Pancreas (tissue), 10 donors: ENCODE measurements at regions not wholly inside any gene's neighbourhood (a gene's known extent, or its start where the extent isn't known, plus 50 kb on each side); places are given as distances from the start of the nearest gene placed in this dataset.

Source experiments
- ATAC-seq, 4 donors: fragments of 200-7000 bp; cut with Tn5 transposase; one replicate each; pipeline versions ENCODE4 v1.8.0 to v1.9.1; 2020; ENCODE audit warnings: mild to moderate bottlenecking in 4 of 4, moderate library complexity in 4 of 4
- DNase-seq, 6 donors: peaks; one replicate each; pipeline ENCODE4 v3.0.0-alpha.2; 2020
- FAIRE-seq: peaks from 2 replicates; lab custom pipeline; 2012; peaks lifted over from hg19 to GRCh38; lab: Jason Lieb, UNC
- H3K27ac ChIP-seq, 4 donors: fragments of 200-600 bp; sonication (generic); 1 replicate in 3 of 4; 2 replicates in 1 of 4; pipeline versions ENCODE4 v1.5.0 to v1.8.0; 2020
- H3K27me3 ChIP-seq, 4 donors: fragments of 200-600 bp; one replicate each; pipeline ENCODE4 v1.8.0; 2021
- H3K36me3 ChIP-seq, 3 donors: fragments of 200-600 bp; sonication (generic) in 1 of 3; one replicate each; pipeline versions ENCODE4 v1.5.0 to v1.8.0; 2020 to 2021
- H3K4me1 ChIP-seq, 3 donors: fragments of 200-600 bp; one replicate each; pipeline ENCODE4 v1.8.0; 2021
- H3K4me3 ChIP-seq, 4 donors: fragments of 200-600 bp; sonication (generic) in 2 of 4; one replicate each; pipeline versions ENCODE4 v1.5.0 to v1.8.0; 2020 to 2021
- H3K9me3 ChIP-seq, 4 donors: fragments of 200-600 bp; one replicate each; pipeline ENCODE4 v1.8.0; 2021
- WGBS, 2 donors: extraction: QIAGEN DNeasy Blood & Tissue Kit; methylation state at CpG; one replicate each; pipeline ENCODE4 v1.1.7; 2013; 5-methylcytosine and 5-hydroxymethylcytosine counted together
- intact Hi-C, 3 donors: fragments of 100-400 bp; cut with DNase I; formaldehyde crosslinking; loops; one replicate each; pipeline versions ENCODE4 v1.11.1 to v1.14.2; 2022
- TF ChIP-seq, protein P1 (sequence below), 4 donors: fragments of 200-600 bp; sonication (generic) in 3 of 4; IDR thresholded peaks; one replicate each; pipeline versions ENCODE4 v1.5.0 to v1.8.0; 2021; ENCODE audit warnings: antibody characterized with exemption in 4 of 4
- donor health status: healthy with polysubstance abuse.
- donor health status: DM: no; HTN: no; CAD: no; lungs with moderate emphysema.
- donor health status: DM: no; HTN: no; CAD: no.
- donor health status: control.
- donor health status: control.
- donor health status: Bipolar disorder and iron deficiency.
- donor health status: DM: yes; HTN: yes; CAD: no.
- donor health status: DM: no; HTN: no; CAD: no.
- donor health status: DM: no; HTN: no; CAD: no.
- donor health status: DM: yes; HTN: yes; CAD: no.

DNA sequence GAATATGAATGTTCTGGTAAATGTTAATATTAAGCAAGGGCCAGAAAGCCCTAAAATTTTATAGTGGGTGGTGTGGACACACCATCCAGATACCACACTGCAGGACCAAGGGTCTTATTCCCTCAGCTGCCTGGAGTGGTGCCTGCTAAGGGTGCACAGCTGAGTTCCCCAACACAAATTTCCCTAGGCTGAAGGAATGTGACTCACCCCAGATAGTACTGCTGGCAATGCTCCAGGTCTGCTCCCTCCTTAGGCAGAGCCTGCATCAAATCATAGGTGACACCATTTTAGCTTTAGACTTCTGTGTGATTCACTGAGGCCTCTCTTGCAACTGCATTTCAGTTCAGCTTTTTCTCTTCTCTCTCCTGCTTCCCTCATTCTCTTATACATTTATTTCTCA, 321.1 kb downstream of the SATB2 start:
- no peaks in the 10 kb centered on the region for H3K4me1 ChIP-seq
- H3K36me3 ChIP-seq: no peaks in the 10 kb centered on the region
- no peaks in the 10 kb centered on the region for H3K27me3 ChIP-seq
- H3K4me3 ChIP-seq: no peak overlapping the region
- H3K9me3 ChIP-seq: no peaks in the 10 kb centered on the region
- TF ChIP-seq, protein P1, sequence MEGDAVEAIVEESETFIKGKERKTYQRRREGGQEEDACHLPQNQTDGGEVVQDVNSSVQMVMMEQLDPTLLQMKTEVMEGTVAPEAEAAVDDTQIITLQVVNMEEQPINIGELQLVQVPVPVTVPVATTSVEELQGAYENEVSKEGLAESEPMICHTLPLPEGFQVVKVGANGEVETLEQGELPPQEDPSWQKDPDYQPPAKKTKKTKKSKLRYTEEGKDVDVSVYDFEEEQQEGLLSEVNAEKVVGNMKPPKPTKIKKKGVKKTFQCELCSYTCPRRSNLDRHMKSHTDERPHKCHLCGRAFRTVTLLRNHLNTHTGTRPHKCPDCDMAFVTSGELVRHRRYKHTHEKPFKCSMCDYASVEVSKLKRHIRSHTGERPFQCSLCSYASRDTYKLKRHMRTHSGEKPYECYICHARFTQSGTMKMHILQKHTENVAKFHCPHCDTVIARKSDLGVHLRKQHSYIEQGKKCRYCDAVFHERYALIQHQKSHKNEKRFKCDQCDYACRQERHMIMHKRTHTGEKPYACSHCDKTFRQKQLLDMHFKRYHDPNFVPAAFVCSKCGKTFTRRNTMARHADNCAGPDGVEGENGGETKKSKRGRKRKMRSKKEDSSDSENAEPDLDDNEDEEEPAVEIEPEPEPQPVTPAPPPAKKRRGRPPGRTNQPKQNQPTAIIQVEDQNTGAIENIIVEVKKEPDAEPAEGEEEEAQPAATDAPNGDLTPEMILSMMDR (IDR thresholded peaks at IDR 0.05): no peak
- no peak overlapping the region for H3K27ac ChIP-seq
- ATAC-seq (no peak), FAIRE-seq (no peak), DNase-seq (peak in 1 of 6 donors; percentile 9)
- intact Hi-C loops: no loop called here

DNA sequence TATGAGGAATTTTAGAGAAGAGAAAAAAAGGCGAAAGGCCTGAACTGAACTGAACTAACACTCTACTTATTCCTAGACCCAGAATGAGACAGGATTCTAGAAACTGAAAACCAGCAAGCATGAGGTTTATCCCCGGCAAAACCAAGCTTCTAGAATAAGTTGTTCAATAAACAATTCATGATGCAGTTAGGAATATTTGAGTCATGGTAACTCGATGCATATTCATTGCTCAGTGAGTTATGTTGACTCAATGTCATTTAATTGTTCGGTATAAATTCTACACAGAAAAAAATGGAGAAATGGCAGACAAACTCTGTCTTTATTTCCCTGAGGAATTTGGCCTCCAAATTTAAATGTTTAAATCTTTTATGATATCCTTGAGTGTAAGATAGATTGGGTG, 321.5 kb downstream of the SATB2 start:
- no peak for FAIRE-seq
- 74 to 95% methylated on average over 4 of the region's 4 CpGs for WGBS, 2 donors
- intact Hi-C loops: no loop called here

DNA sequence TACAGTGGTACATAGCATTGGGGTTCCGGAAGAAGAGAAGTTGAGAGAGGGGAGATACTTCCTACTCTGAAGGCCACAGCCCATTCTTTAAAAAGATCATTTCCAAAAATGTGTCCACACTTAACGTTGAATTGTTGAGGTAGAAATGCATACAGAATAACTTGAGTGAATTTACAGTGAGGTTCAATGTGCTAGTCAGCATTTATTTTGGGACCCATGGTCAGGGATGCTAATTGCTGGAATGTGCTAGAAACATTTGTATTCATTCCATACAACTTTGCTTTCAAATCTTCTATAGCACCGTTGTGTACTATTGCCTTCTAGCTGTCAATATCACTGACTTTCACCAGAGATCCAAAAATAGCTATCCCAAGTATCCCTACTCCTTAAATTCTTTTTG, 325.9 kb downstream of the SATB2 start:
- ATAC-seq (no peak), FAIRE-seq (no peak), DNase-seq (no peak)
- Histone ChIP-seq H3K27ac (no peak overlapping the region), H3K4me1 (no peaks in the 10 kb centered on the region), H3K36me3 (no peaks in the 10 kb centered on the region), H3K27me3 (no peaks in the 10 kb centered on the region), H3K9me3 (no peaks in the 10 kb centered on the region), H3K4me3 (no peak overlapping the region)
- intact Hi-C loops: no loop called here
- 42 to 49% methylated on average over 3 of the region's 3 CpGs for WGBS, 2 donors
- TF ChIP-seq, protein P1 (IDR thresholded peaks at IDR 0.05): no peak

More for the DNA sequence above, 321.5 kb downstream of the SATB2 start:
- DNase-seq (no peak), ATAC-seq (no peak)
- no peaks in the 10 kb centered on the region for H3K4me1 ChIP-seq
- H3K36me3 ChIP-seq: no peaks in the 10 kb centered on the region
- TF ChIP-seq, protein P1 (IDR thresholded peaks at IDR 0.05): no peak
- H3K27ac ChIP-seq: no peak overlapping the region
- no peaks in the 10 kb centered on the region for H3K9me3 ChIP-seq
- H3K27me3 ChIP-seq: no peaks in the 10 kb centered on the region
- no peak overlapping the region for H3K4me3 ChIP-seq

DNA sequence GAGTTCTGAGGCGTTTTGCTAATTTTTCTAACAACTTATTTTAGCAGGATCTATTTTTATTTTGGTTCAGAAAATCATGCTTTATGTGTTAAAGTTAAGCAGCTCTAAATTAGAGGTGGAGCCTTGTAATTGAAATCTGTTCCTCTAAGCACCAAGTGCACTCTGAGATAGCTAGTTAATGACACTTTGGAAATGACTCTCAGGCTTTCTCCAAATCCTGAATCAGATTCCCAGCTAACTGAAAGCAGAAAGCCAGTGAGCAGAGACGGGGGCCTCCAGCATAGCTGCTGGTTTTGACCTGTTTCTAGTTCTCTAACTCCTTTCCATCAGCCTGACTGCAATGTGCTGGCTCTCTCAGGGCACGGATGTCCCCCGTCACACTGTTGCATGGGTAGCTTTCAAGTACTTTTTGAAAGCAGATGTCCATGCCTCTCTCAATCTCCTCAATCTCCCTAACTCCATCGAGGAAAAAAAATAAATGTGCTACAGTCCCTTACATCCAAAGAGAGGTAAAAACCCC, 326.5 kb downstream of the SATB2 start:
- TF ChIP-seq, protein P1 (IDR thresholded peaks at IDR 0.05): no peak
- Histone ChIP-seq H3K4me1 (no peaks in the 10 kb centered on the region), H3K36me3 (no peaks in the 10 kb centered on the region), H3K9me3 (no peaks in the 10 kb centered on the region), H3K27me3 (no peaks in the 10 kb centered on the region), H3K4me3 (no peak overlapping the region), H3K27ac (no peak overlapping the region)
- ATAC-seq (no peak), DNase-seq (no peak), FAIRE-seq (no peak)
- intact Hi-C loops: no loop called here
- whole genome bisulfite sequencing, 2 donors: 59 to 68% methylated on average over 5 of the region's 5 CpGs

DNA sequence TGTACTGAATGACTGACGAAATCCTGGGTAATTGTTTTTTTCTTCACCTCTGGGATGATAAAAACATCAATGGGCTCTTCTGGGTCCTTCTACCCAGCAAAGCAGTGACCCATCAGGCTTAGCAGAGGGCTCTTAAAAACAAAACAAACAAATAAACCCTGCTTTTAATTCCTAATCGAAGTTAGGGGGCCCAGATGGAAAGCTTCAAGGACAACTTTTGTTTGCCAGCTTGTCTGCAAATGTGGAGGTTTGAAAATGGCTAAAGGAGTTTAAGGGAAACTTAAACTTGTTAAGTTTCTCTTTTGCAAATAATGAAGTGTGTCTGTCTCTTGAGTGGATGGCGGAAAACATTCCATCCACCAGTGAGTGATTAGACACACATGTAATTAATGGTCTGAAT, 327.2 kb downstream of the SATB2 start:
- WGBS, 2 donors: 28 to 38% methylated on average over 3 of the region's 3 CpGs
- H3K27ac ChIP-seq: no peak overlapping the region
- no peak overlapping the region for H3K4me3 ChIP-seq
- DNase-seq: no peak
- H3K4me1 ChIP-seq: no peaks in the 10 kb centered on the region
- TF ChIP-seq, protein P1 (IDR thresholded peaks at IDR 0.05): no peak
- no peak for ATAC-seq
- no peaks in the 10 kb centered on the region for H3K9me3 ChIP-seq
- no peaks in the 10 kb centered on the region for H3K27me3 ChIP-seq
- H3K36me3 ChIP-seq: no peaks in the 10 kb centered on the region
- FAIRE-seq: no peak
- intact Hi-C loops: no loop called here
